ENCODE measurements at regions not wholly inside any gene's neighbourhood (a gene's known extent, or its start where the extent isn't known, plus 50 kb on each side); places are given as distances from the start of the nearest gene placed in this dataset.
"Not testable (repeated sequence)": the region's sequence is repeated elsewhere in the genome, so short reads cannot be mapped to it uniquely, and the experiment has no call there.

DNA sequence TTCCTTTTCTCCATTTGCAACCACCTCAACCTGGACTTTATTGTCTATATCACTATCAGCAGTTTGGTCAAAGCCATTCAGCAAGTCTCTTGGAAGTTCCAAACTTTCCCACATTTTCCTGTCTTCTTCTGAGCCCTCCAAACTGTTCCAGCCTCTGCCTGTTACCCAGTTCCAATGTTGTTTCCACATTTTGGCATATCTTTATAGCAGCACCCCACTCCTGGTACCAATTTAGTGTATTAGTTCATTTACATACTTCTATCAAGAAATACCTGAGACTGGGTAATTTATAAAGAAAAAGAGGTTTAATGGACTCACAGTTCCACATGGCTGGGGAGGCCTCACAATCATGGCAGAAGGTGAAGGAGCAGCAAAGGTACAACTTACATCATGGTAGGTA lies 90.4 kb upstream of the NETO1 start:
- TF ChIP-seq EGR1 (IDR thresholded peaks at IDR 0.05; ENCODE audit: low read depth in 2 of 2); YY1 (IDR thresholded peaks at IDR 0.05); GABPA (IDR thresholded peaks at IDR 0.05 in 1 of 2, conservative IDR thresholded peaks at IDR 0.05 in 1 of 2): not testable (repeated sequence)
- TF ChIP-seq, protein P1, sequence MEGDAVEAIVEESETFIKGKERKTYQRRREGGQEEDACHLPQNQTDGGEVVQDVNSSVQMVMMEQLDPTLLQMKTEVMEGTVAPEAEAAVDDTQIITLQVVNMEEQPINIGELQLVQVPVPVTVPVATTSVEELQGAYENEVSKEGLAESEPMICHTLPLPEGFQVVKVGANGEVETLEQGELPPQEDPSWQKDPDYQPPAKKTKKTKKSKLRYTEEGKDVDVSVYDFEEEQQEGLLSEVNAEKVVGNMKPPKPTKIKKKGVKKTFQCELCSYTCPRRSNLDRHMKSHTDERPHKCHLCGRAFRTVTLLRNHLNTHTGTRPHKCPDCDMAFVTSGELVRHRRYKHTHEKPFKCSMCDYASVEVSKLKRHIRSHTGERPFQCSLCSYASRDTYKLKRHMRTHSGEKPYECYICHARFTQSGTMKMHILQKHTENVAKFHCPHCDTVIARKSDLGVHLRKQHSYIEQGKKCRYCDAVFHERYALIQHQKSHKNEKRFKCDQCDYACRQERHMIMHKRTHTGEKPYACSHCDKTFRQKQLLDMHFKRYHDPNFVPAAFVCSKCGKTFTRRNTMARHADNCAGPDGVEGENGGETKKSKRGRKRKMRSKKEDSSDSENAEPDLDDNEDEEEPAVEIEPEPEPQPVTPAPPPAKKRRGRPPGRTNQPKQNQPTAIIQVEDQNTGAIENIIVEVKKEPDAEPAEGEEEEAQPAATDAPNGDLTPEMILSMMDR (IDR thresholded peaks at IDR 0.05; ENCODE audit: low read depth, low read length, missing input control), result not testable (repeated sequence)
- TF ChIP-seq, protein P2, sequence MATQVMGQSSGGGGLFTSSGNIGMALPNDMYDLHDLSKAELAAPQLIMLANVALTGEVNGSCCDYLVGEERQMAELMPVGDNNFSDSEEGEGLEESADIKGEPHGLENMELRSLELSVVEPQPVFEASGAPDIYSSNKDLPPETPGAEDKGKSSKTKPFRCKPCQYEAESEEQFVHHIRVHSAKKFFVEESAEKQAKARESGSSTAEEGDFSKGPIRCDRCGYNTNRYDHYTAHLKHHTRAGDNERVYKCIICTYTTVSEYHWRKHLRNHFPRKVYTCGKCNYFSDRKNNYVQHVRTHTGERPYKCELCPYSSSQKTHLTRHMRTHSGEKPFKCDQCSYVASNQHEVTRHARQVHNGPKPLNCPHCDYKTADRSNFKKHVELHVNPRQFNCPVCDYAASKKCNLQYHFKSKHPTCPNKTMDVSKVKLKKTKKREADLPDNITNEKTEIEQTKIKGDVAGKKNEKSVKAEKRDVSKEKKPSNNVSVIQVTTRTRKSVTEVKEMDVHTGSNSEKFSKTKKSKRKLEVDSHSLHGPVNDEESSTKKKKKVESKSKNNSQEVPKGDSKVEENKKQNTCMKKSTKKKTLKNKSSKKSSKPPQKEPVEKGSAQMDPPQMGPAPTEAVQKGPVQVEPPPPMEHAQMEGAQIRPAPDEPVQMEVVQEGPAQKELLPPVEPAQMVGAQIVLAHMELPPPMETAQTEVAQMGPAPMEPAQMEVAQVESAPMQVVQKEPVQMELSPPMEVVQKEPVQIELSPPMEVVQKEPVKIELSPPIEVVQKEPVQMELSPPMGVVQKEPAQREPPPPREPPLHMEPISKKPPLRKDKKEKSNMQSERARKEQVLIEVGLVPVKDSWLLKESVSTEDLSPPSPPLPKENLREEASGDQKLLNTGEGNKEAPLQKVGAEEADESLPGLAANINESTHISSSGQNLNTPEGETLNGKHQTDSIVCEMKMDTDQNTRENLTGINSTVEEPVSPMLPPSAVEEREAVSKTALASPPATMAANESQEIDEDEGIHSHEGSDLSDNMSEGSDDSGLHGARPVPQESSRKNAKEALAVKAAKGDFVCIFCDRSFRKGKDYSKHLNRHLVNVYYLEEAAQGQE (IDR thresholded peaks at IDR 0.05), result not testable (repeated sequence)
- TF ChIP-seq, protein P3, sequence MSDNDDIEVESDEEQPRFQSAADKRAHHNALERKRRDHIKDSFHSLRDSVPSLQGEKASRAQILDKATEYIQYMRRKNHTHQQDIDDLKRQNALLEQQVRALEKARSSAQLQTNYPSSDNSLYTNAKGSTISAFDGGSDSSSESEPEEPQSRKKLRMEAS (IDR thresholded peaks at IDR 0.05), result not testable (repeated sequence)

Measured in liver (tissue), 3 donors.